Tibial nerve (tissue), 4 donors: ENCODE measurements at regions not wholly inside any gene's neighbourhood (a gene's known extent, or its start where the extent isn't known, plus 50 kb on each side); places are given as distances from the start of the nearest gene placed in this dataset.

ENCODE experiments used
- DNase-seq, 2 donors: peaks; one replicate each; pipeline ENCODE4 v3.0.0-alpha.2; 2019; ENCODE audit warnings: low spot score in 2 of 2
- H3K27ac ChIP-seq, 4 donors: fragments of 200-600 bp; sonication (generic) in 3 of 4; one replicate each; pipeline ENCODE4 v1.5.1; 2017 to 2019; ENCODE audit warnings: mild to moderate bottlenecking in 1 of 4
- H3K27me3 ChIP-seq, 2 donors: fragments of 200-600 bp; sonication (generic) in 1 of 2; one replicate each; pipeline versions ENCODE4 v1.5.1 to v1.6.0; 2017 to 2019
- H3K36me3 ChIP-seq, 3 donors: fragments of 200-600 bp; sonication (generic); one replicate each; pipeline ENCODE4 v1.5.1; 2018 to 2019
- H3K4me1 ChIP-seq, 4 donors: fragments of 200-600 bp; sonication (generic) in 3 of 4; one replicate each; pipeline ENCODE4 v1.5.1; 2017 to 2019
- H3K4me3 ChIP-seq, 4 donors: fragments of 200-600 bp; sonication (generic) in 3 of 4; one replicate each; pipeline ENCODE4 v1.5.1; 2017 to 2019; ENCODE audit warnings: mild to moderate bottlenecking in 1 of 4, moderate library complexity in 1 of 4
- H3K9me3 ChIP-seq, 4 donors: fragments of 200-600 bp; sonication (generic) in 3 of 4; one replicate each; pipeline ENCODE4 v1.5.1; 2017 to 2019
- CTCF ChIP-seq, 5 experiments: fragments of 200-600 bp in 3 of 5; fragments of 450-650 bp in 2 of 5; sonication (generic) in 3 of 5; IDR thresholded peaks; one replicate each; pipeline ENCODE4 v1.5.1; 2016 to 2019; ENCODE audit warnings: antibody characterized with exemption in 5 of 5, mild to moderate bottlenecking in 3 of 5, moderate library complexity in 2 of 5
- EP300 ChIP-seq, 2 donors: sonication (generic); formaldehyde crosslinking; IDR thresholded peaks; one replicate each; pipeline ENCODE4 v1.6.1; 2017; ENCODE audit warnings: antibody characterized with exemption in 2 of 2, mild to moderate bottlenecking in 1 of 2
- POLR2A ChIP-seq, 2 donors: fragments of 450-650 bp; IDR thresholded peaks; one replicate each; pipeline ENCODE4 v1.6.1; 2017; ENCODE audit warnings: antibody characterized with exemption in 2 of 2, mild to moderate bottlenecking in 2 of 2, moderate library complexity in 2 of 2
- WGBS, 2 donors: methylation state at CpG; one replicate each; pipeline ENCODE4 v1.1.5; 2018; 5-methylcytosine and 5-hydroxymethylcytosine counted together

- no peak for DNase-seq
- Histone ChIP-seq H3K27me3 (no peaks in the 10 kb centered on the region), H3K4me3 (no peak overlapping the region), H3K4me1 (no peaks in the 10 kb centered on the region), H3K36me3 (no peaks in the 10 kb centered on the region), H3K27ac (no peak overlapping the region), H3K9me3 (no peaks in the 10 kb centered on the region)
- no peak for TF ChIP-seq EP300 (IDR thresholded peaks at IDR 0.05)
- no peak for TF ChIP-seq CTCF (IDR thresholded peaks at IDR 0.05)
- no peak for TF ChIP-seq POLR2A (IDR thresholded peaks at IDR 0.05)
- WGBS, 2 donors = 71 to 83% methylated on average over 1 of the region's 1 CpG
Measured at GRCh38 chr3:104234442-104235194, 1132.1 kb upstream of the ALCAM start.

GRCh38 chr3:104244680-104245220 is 1122.0 kb upstream of the ALCAM start:
- no peaks in the 10 kb centered on the region for H3K27me3 ChIP-seq
- TF ChIP-seq POLR2A (IDR thresholded peaks at IDR 0.05) (no peak), EP300 (IDR thresholded peaks at IDR 0.05) (no peak), CTCF (IDR thresholded peaks at IDR 0.05) (no peak)
- H3K27ac ChIP-seq = no peak overlapping the region
- H3K9me3 ChIP-seq = peaks cover 0 to 11% (median 4%) of the 10 kb centered on the region in 4 donors
- H3K4me3 ChIP-seq = no peak overlapping the region
- H3K4me1 ChIP-seq = peaks cover 0 to 12% (median 0%) of the 10 kb centered on the region in 4 donors
- no peaks in the 10 kb centered on the region for H3K36me3 ChIP-seq
- WGBS, 2 donors = 50 to 58% methylated on average over 4 of the region's 4 CpGs
- DNase-seq = no peak

GRCh38 chr3:104245261-104245660 is 1121.4 kb upstream of the ALCAM start:
- no peak for TF ChIP-seq EP300 (IDR thresholded peaks at IDR 0.05)
- TF ChIP-seq CTCF (IDR thresholded peaks at IDR 0.05) = no peak
- no peak for TF ChIP-seq POLR2A (IDR thresholded peaks at IDR 0.05)
- Histone ChIP-seq H3K4me3 (no peak overlapping the region), H3K4me1 (peaks cover 0 to 12% (median 0%) of the 10 kb centered on the region in 4 donors), H3K27me3 (no peaks in the 10 kb centered on the region), H3K9me3 (peaks cover 0 to 11% (median 4%) of the 10 kb centered on the region in 4 donors), H3K27ac (no peak overlapping the region), H3K36me3 (no peaks in the 10 kb centered on the region)
- no peak for DNase-seq
- WGBS, 2 donors = 26 to 35% methylated on average over 3 of the region's 3 CpGs

GRCh38 chr3:104245981-104246380 is 1120.7 kb upstream of the ALCAM start:
- 4 to 6% methylated on average over 2 of the region's 2 CpGs for WGBS, 2 donors
- no peak for DNase-seq

More at GRCh38 chr3:104245981-104246380, 1120.7 kb upstream of the ALCAM start:
- no peaks in the 10 kb centered on the region for H3K36me3 ChIP-seq
- peaks cover 0 to 12% (median 0%) of the 10 kb centered on the region in 4 donors for H3K4me1 ChIP-seq
- H3K9me3 ChIP-seq = peaks cover 0 to 10% (median 4%) of the 10 kb centered on the region in 4 donors
- TF ChIP-seq CTCF (IDR thresholded peaks at IDR 0.05) = no peak
- no peak for TF ChIP-seq POLR2A (IDR thresholded peaks at IDR 0.05)
- no peak for TF ChIP-seq EP300 (IDR thresholded peaks at IDR 0.05)
- no peak overlapping the region for H3K27ac ChIP-seq
- H3K4me3 ChIP-seq = no peak overlapping the region
- no peaks in the 10 kb centered on the region for H3K27me3 ChIP-seq
